Endothelial cell of umbilical vein (primary cell): ENCODE measurements at regions not wholly inside any gene's neighbourhood (a gene's known extent, or its start where the extent isn't known, plus 50 kb on each side); places are given as distances from the start of the nearest gene placed in this dataset.

Source experiments
- CTCF ChIP-seq, 2 donors: IDR thresholded peaks; 1 replicate in 1 of 2; 2 replicates in 1 of 2; pipeline ENCODE4 v1.5.1; 2011; ENCODE audit warnings: low read length in 2 of 2, mild to moderate bottlenecking in 2 of 2, moderate library complexity in 2 of 2, control low read depth in 1 of 2, inconsistent platforms in 1 of 2, low read depth in 1 of 2; ENCODE audit not compliant: insufficient read depth in 1 of 2; ENCODE audit errors: extremely low read depth in 1 of 2
- EZH2 ChIP-seq: IDR thresholded peaks from 2 replicates; pipeline ENCODE4 v1.6.1; 2012; ENCODE audit warnings: borderline replicate concordance, low read depth, mild to moderate bottlenecking, moderate library complexity, low read length, inconsistent platforms; ENCODE audit not compliant: severe bottlenecking
- POLR2A ChIP-seq: IDR thresholded peaks from 2 replicates; pipeline ENCODE4 v1.6.1; 2012; ENCODE audit warnings: low read depth, mild to moderate bottlenecking, control low read depth, low read length

GRCh38 chr10:89921403-89921802, 220.0 kb downstream of the KIF20B start:
- TF ChIP-seq CTCF (IDR thresholded peaks at IDR 0.05; ENCODE audit: extremely low read depth in 1 of 2, insufficient read depth in 1 of 2, low read depth in 1 of 2, low read length in 2 of 2) (no peak), EZH2 (no peak), POLR2A (no peak)
